Coronary artery (tissue), 2 donors: ENCODE measurements at regions not wholly inside any gene's neighbourhood (a gene's known extent, or its start where the extent isn't known, plus 50 kb on each side); places are given as distances from the start of the nearest gene placed in this dataset.

ENCODE experiments used
- DNase-seq: peaks from one replicate; pipeline ENCODE4 v3.0.0-alpha.2; 2017; ENCODE audit warnings: low spot score
- H3K27ac ChIP-seq, 2 donors: fragments of 200-600 bp; sonication (generic); one replicate each; pipeline ENCODE4 v1.5.1; 2016 to 2019
- H3K4me3 ChIP-seq: fragments of 200-600 bp; sonication (generic); 2 replicates; pipeline ENCODE4 v1.5.1; 2016; ENCODE audit warnings: mild to moderate bottlenecking, moderate library complexity
- TF ChIP-seq, protein P1 (sequence below): fragments of 200-600 bp; sonication (generic); IDR thresholded peaks from one replicate; pipeline ENCODE4 v1.5.1; 2019; ENCODE audit warnings: antibody characterized with exemption

DNA sequence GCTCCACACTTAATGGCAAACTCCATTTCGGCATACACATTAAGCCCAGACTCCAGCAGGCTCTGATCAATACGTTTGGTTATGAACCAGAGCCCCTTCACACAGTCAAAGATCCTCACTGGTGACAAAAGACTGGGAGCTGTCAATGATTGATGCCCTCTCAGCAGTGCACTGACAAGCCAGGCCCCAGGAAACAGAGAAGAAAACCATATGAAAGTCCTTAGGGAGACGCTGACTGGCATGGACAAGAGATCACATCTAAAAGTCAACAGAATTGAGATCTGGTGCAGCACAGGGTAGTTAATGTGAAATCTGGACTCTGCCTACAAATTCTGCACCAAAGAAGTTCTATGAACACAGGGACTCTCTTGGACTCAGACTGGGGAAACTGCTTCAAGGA, 600.9 kb upstream of the NRP1 start:
- H3K4me3 ChIP-seq = no peak overlapping the region
- DNase-seq = no peak
- no peak overlapping the region for H3K27ac ChIP-seq
- TF ChIP-seq, protein P1, sequence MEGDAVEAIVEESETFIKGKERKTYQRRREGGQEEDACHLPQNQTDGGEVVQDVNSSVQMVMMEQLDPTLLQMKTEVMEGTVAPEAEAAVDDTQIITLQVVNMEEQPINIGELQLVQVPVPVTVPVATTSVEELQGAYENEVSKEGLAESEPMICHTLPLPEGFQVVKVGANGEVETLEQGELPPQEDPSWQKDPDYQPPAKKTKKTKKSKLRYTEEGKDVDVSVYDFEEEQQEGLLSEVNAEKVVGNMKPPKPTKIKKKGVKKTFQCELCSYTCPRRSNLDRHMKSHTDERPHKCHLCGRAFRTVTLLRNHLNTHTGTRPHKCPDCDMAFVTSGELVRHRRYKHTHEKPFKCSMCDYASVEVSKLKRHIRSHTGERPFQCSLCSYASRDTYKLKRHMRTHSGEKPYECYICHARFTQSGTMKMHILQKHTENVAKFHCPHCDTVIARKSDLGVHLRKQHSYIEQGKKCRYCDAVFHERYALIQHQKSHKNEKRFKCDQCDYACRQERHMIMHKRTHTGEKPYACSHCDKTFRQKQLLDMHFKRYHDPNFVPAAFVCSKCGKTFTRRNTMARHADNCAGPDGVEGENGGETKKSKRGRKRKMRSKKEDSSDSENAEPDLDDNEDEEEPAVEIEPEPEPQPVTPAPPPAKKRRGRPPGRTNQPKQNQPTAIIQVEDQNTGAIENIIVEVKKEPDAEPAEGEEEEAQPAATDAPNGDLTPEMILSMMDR = no peak

DNA sequence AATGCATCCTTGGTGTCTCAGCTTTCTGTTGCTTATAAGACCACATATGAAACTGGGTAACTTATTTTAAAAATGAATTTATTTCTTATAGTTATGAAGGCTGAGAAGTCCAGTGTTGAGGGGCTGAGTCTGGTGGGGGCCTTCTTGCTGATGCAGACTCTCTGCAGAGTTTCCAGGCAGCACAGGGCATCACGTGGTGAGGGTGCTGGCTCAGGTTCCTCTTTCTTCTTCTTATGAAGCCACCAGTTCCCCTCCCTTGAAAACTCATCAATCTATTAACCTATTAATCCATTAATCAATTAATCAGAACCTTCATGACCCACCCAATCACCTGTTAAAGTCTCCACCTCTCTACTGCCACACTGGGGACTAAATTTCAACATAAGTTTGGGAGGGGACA, 595.6 kb upstream of the NRP1 start:
- no peak overlapping the region for H3K27ac ChIP-seq
- no peak overlapping the region for H3K4me3 ChIP-seq
- TF ChIP-seq, protein P1 = no peak
- no peak for DNase-seq

DNA sequence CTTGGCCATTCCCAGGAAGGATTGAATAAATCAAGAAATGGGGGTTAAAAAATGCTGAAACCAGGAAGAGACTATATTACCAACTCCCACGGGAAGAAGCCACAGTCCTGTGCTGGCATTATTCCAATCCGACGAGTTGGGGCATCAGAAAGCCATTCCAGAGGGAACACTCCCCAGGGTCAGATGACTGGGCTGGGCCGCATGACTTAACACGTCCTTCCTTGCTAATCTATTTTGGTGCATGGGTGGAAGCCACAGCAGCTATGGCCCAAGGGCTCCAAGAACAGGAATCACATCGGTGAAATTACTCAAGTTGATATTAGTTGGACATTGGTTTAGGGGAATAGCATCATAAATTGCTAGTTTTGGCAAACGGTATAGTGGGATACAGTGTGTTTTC, 592.9 kb upstream of the NRP1 start:
- no peak for DNase-seq
- Histone ChIP-seq H3K4me3 (no peak overlapping the region), H3K27ac (no peak overlapping the region)
- TF ChIP-seq, protein P1 = no peak

DNA sequence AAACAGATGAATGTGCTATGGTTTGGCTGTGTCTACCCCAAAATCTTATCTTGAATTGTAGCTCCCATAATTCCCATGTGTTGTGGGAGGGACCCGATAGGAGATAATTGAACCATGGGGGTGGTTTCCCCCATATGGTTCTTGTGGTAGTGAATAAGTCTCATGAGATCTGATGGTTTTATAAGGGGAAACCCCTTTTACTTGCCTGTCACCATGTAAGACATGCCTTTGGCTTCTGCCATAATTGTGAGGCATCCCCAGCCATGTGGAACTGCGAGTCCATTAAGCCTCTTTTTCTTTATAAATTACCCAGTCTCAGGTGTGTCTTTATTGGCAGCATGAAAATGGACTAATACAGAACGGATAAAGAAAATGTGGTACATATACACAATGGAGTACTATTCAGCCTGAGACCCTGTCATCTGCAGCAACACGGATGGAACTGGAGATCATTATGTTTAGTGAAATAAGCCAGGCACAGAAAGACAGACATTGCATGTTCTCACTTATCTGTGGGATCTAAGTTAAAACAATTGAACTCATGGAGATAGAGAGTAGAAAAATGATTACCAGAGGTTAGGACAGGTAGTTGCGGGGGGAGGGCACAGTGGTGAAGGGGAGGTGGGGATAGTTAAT, 587.6 kb upstream of the NRP1 start:
- DNase-seq = no peak
- Histone ChIP-seq H3K27ac (no peak overlapping the region), H3K4me3 (no peak overlapping the region)
- TF ChIP-seq, protein P1 = no peak

DNA sequence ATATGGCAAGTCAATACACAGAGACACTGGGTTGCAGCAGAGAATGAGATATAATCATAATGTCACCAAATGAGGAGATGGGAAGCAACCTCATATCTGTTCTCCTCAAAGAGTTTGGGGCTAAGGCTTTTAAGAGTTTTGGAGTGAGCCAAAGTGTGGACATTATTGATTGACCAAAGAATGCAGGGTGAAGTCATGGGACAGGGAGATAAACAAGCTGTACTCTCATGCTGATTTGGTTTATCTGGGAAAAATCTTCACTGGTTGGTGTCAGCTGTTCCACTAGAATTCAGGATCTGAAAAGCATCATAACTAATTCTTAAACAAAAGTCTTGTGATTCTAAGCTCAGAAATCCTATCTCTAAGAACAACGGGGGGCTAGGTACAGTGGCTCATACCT, 585.9 kb upstream of the NRP1 start:
- TF ChIP-seq, protein P1 = no peak
- Histone ChIP-seq H3K4me3 (no peak overlapping the region), H3K27ac (no peak overlapping the region)
- no peak for DNase-seq

DNA sequence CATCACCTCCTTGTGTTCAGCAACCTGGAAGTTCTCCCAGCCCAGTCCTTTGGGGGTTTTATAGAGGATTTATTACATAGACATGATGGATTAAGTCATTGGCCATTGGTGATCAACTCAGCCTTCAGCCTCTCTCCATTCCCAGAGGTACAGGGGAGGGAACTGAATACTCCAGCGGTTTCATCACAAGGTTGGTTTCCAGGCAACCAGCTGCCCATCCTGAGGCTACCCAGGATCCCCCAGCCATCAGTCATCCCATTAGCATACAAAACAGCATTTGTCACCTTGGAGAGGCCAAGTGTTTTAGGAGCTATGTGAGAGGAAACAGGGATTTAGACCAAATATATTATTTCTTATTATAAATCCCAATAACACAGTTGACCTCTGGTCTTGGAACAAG, 584.8 kb upstream of the NRP1 start:
- TF ChIP-seq, protein P1 = no peak

DNA sequence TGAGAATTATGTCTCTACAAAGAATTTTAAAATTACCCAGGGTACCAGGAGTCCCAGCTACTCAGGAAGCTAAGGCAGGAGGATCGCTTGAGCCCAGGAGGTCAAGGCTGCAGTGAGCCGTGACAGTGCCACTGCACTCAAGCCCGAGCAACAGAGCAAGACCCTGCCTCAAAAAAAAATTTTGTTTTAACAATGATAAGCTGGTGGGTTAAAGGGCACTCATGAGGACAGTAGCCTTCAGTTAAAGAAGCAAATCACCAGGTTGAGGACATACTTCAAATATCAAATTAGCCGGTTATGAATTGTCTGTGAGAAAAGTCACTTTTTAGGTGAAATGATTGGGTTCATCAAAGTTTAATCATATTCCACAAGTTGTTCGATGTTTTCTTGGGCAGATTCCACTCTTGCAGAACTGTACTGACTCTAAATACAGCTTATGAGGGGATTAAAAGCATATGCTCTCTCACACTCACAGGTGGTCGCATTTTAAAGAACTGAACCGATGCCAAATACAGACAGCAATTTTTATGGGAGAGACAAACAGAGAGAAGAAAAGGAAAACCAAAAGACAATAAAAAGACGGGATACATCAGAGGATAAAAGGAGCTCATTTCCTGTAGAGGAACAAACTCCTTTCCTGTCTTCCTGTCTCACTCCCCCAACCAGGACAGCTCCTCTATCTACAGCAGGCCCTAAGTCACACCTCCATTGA, 582.8 kb upstream of the NRP1 start:
- Histone ChIP-seq H3K27ac (no peak overlapping the region), H3K4me3 (no peak overlapping the region)
- DNase-seq = no peak
- TF ChIP-seq, protein P1 = no peak

More for the DNA sequence above, 584.8 kb upstream of the NRP1 start:
- no peak for DNase-seq
- H3K27ac ChIP-seq = no peak overlapping the region
- H3K4me3 ChIP-seq = no peak overlapping the region
